Gastrocnemius medialis (tissue), 4 donors: ENCODE measurements at regions not wholly inside any gene's neighbourhood (a gene's known extent, or its start where the extent isn't known, plus 50 kb on each side); places are given as distances from the start of the nearest gene placed in this dataset.

ENCODE experiments used
- ATAC-seq, 2 donors: fragments of 150-250 bp; one replicate each; pipeline ENCODE4 v1.9.1; 2016
- DNase-seq, 2 donors: peaks; one replicate each; pipeline ENCODE4 v3.0.0-alpha.2; 2019
- H3K27ac ChIP-seq, 4 donors: fragments of 200-600 bp; sonication (generic); 1 replicate in 1 of 4; 2 replicates in 3 of 4; pipeline ENCODE4 v1.5.1; 2016 to 2018; ENCODE audit warnings: mild to moderate bottlenecking in 2 of 4, moderate library complexity in 1 of 4
- H3K27me3 ChIP-seq, 3 donors: fragments of 200-600 bp; sonication (generic) in 2 of 3; 1 replicate in 1 of 3; 2 replicates in 2 of 3; pipeline versions ENCODE4 v1.5.1 to v1.6.0; 2016 to 2019; ENCODE audit warnings: mild to moderate bottlenecking in 1 of 3, moderate library complexity in 1 of 3
- H3K36me3 ChIP-seq, 2 donors: fragments of 200-600 bp; sonication (generic) in 1 of 2; one replicate each; pipeline ENCODE4 v1.5.1; 2017 to 2018
- H3K4me1 ChIP-seq, 2 donors: fragments of 200-600 bp; sonication (generic) in 1 of 2; one replicate each; pipeline ENCODE4 v1.5.1; 2016 to 2017; ENCODE audit warnings: mild to moderate bottlenecking in 2 of 2
- H3K4me3 ChIP-seq, 4 donors: fragments of 200-600 bp; sonication (generic) in 3 of 4; 1 replicate in 1 of 4; 2 replicates in 3 of 4; pipeline ENCODE4 v1.5.1; 2016 to 2019; ENCODE audit warnings: mild to moderate bottlenecking in 2 of 4
- H3K9me3 ChIP-seq, 3 donors: fragments of 200-600 bp; sonication (generic) in 2 of 3; 1 replicate in 1 of 3; 2 replicates in 2 of 3; pipeline ENCODE4 v1.5.1; 2016 to 2019
- CTCF ChIP-seq, 5 experiments: fragments of 450-650 bp in 3 of 5; fragments of 200-600 bp in 2 of 5; sonication (generic) in 2 of 5; IDR thresholded peaks in 4 of 5; conservative IDR thresholded peaks in 1 of 5; 1 replicate in 4 of 5; 2 replicates in 1 of 5; pipeline ENCODE4 v1.5.1; 2016 to 2019; ENCODE audit warnings: antibody characterized with exemption in 5 of 5, mild to moderate bottlenecking in 3 of 5, moderate library complexity in 3 of 5
- POLR2A ChIP-seq, 2 donors: fragments of 450-650 bp; IDR thresholded peaks; one replicate each; pipeline ENCODE4 v1.6.1; 2017; ENCODE audit warnings: antibody characterized with exemption in 2 of 2, mild to moderate bottlenecking in 2 of 2, moderate library complexity in 2 of 2
- in situ Hi-C, 4 donors: fragments of 200-750 bp; cut with MboI; loops; one replicate each; pipeline versions ENCODE4 v1.15.0 to v1.8.0; 2017; ENCODE audit warnings: low sequenced_read_pairs in 4 of 4
- intact Hi-C: fragments of 100-400 bp; cut with DNase I; formaldehyde crosslinking; loops from one replicate; pipeline ENCODE4 v1.15.1; 2023; ENCODE audit warnings: low total_unique reads

GRCh38 chr20:60310560-60311349, 352.5 kb downstream of the CDH26 start:
- Histone ChIP-seq H3K36me3 (no peaks in the 10 kb centered on the region), H3K27me3 (no peaks in the 10 kb centered on the region), H3K4me3 (no peak overlapping the region), H3K27ac (no peak overlapping the region), H3K4me1 (no peaks in the 10 kb centered on the region), H3K9me3 (no peaks in the 10 kb centered on the region)
- in situ Hi-C loops (no loop called here), intact Hi-C loops (no loop called here)
- DNase-seq, result no peak
- TF ChIP-seq CTCF (IDR thresholded peaks at IDR 0.05 in 4 of 5, conservative IDR thresholded peaks at IDR 0.05 in 1 of 5), result no peak
- TF ChIP-seq POLR2A (IDR thresholded peaks at IDR 0.05), result no peak
- ATAC-seq, result no peak

- H3K4me1 ChIP-seq, result no peaks in the 10 kb centered on the region
- H3K9me3 ChIP-seq, result no peaks in the 10 kb centered on the region
- H3K4me3 ChIP-seq, result no peak overlapping the region
- intact Hi-C loops (no loop called here), in situ Hi-C loops (no loop called here)
- H3K36me3 ChIP-seq, result no peaks in the 10 kb centered on the region
- no peak overlapping the region for H3K27ac ChIP-seq
- no peak for DNase-seq
- H3K27me3 ChIP-seq, result no peaks in the 10 kb centered on the region
- TF ChIP-seq POLR2A (IDR thresholded peaks at IDR 0.05), result no peak
- TF ChIP-seq CTCF (IDR thresholded peaks at IDR 0.05 in 4 of 5, conservative IDR thresholded peaks at IDR 0.05 in 1 of 5), result no peak
- ATAC-seq, result no peak
Measured at GRCh38 chr20:60313191-60313590, 355.0 kb downstream of the CDH26 start.

- H3K4me3 ChIP-seq, result no peak overlapping the region
- DNase-seq (no peak), ATAC-seq (no peak)
- H3K4me1 ChIP-seq, result no peaks in the 10 kb centered on the region
- no peak for TF ChIP-seq POLR2A (IDR thresholded peaks at IDR 0.05)
- no peak for TF ChIP-seq CTCF (IDR thresholded peaks at IDR 0.05 in 4 of 5, conservative IDR thresholded peaks at IDR 0.05 in 1 of 5)
- intact Hi-C loops, result no loop called here
- no peak overlapping the region for H3K27ac ChIP-seq
- in situ Hi-C loops, result no loop called here
- H3K9me3 ChIP-seq, result no peaks in the 10 kb centered on the region
- no peaks in the 10 kb centered on the region for H3K36me3 ChIP-seq
- H3K27me3 ChIP-seq, result no peaks in the 10 kb centered on the region
Measured at GRCh38 chr20:60313614-60314013, 355.4 kb downstream of the CDH26 start.

- H3K27me3 ChIP-seq, result no peaks in the 10 kb centered on the region
- intact Hi-C loops, result no loop called here
Measured at GRCh38 chr20:60314727-60315126, 356.5 kb downstream of the CDH26 start.

More at GRCh38 chr20:60314727-60315126, 356.5 kb downstream of the CDH26 start:
- DNase-seq (no peak), ATAC-seq (no peak)
- in situ Hi-C loops, result no loop called here
- Histone ChIP-seq H3K9me3 (no peaks in the 10 kb centered on the region), H3K27ac (no peak overlapping the region), H3K36me3 (no peaks in the 10 kb centered on the region), H3K4me1 (no peaks in the 10 kb centered on the region), H3K4me3 (no peak overlapping the region)
- TF ChIP-seq CTCF (IDR thresholded peaks at IDR 0.05 in 4 of 5, conservative IDR thresholded peaks at IDR 0.05 in 1 of 5) (no peak), POLR2A (IDR thresholded peaks at IDR 0.05) (no peak)
